SU-DHL-6 (cell line): ENCODE measurements at regions not wholly inside any gene's neighbourhood (a gene's known extent, or its start where the extent isn't known, plus 50 kb on each side); places are given as distances from the start of the nearest gene placed in this dataset.

Experiments
- H2AFZ ChIP-seq: fragments of 200-600 bp; sonication (generic); 2 replicates; pipeline ENCODE4 v1.6.1; 2014; ENCODE audit warnings: low read depth, mild to moderate bottlenecking, moderate library complexity, mixed read lengths, antibody characterized with exemption, low read length; ENCODE audit not compliant: severe bottlenecking
- H3F3A ChIP-seq: fragments of 200-600 bp; shearing (Covaris generic); 2 replicates; pipeline ENCODE4 v1.6.0; 2016; ENCODE audit warnings: antibody characterized with exemption, mild to moderate bottlenecking; ENCODE audit not compliant: insufficient read depth
- H3K27ac ChIP-seq: fragments of 200-600 bp; sonication (generic); 2 replicates; pipeline ENCODE4 v1.5.1; 2016; ENCODE audit warnings: low read depth, mild to moderate bottlenecking, low read length, moderate library complexity, mixed read lengths
- H3K27me3 ChIP-seq: fragments of 200-600 bp; sonication (generic), shearing (Covaris generic); 2 replicates; pipeline ENCODE4 v1.6.0; 2014; ENCODE audit warnings: mild to moderate bottlenecking, low read length
- H3K36me3 ChIP-seq: fragments of 200-600 bp; sonication (generic); 2 replicates; pipeline ENCODE4 v1.6.1; 2014; ENCODE audit warnings: mild to moderate bottlenecking, low read length, mixed read lengths
- H3K4me2 ChIP-seq: fragments of 300-600, 200-600 bp; shearing (Covaris generic), sonication (generic); 2 replicates; pipeline ENCODE4 v1.6.0; 2014; ENCODE audit warnings: low read length, low read depth, mild to moderate bottlenecking; ENCODE audit not compliant: poor library complexity, severe bottlenecking
- H3K4me3 ChIP-seq: fragments of 200-600 bp; sonication (generic); 2 replicates; pipeline ENCODE4 v1.5.1; 2014; ENCODE audit warnings: antibody characterized with exemption, low read length, mild to moderate bottlenecking, mixed read lengths; ENCODE audit not compliant: insufficient read depth, poor library complexity, severe bottlenecking
- H3K79me2 ChIP-seq: fragments of 200-600 bp; sonication (generic); 2 replicates; pipeline ENCODE4 v1.6.1; 2014; ENCODE audit warnings: mild to moderate bottlenecking, low read length, moderate library complexity; ENCODE audit not compliant: insufficient read depth
- H3K9ac ChIP-seq: fragments of 200-600 bp; sonication (generic); 2 replicates; pipeline ENCODE4 v1.7.0; 2014; ENCODE audit warnings: mild to moderate bottlenecking, low read length
- H3K9me2 ChIP-seq: fragments of 200-600 bp; sonication (generic); replicated peaks from 2 replicates; pipeline ENCODE4 v1.6.1; 2014; ENCODE audit warnings: low read length; ENCODE audit not compliant: insufficient read depth
- H3K9me3 ChIP-seq: fragments of 200-600 bp; sonication (generic); 2 replicates; pipeline ENCODE4 v1.6.1; 2014; ENCODE audit warnings: low read length, mixed read lengths; ENCODE audit not compliant: insufficient read depth
- H4K20me1 ChIP-seq: fragments of 200-600 bp; sonication (generic); 2 replicates; pipeline ENCODE4 v1.6.1; 2014; ENCODE audit warnings: low read depth, mild to moderate bottlenecking, antibody characterized with exemption, low read length, moderate library complexity, mixed read lengths
- EZH2phosphoT487 ChIP-seq: fragments of 200-600 bp; sonication (generic), shearing (Covaris generic); conservative IDR thresholded peaks from 2 replicates; pipeline ENCODE4 v1.6.1; 2018; ENCODE audit warnings: mild to moderate bottlenecking, antibody characterized with exemption, low read length, moderate library complexity, mixed read lengths
- TF ChIP-seq, protein P1 (sequence below): fragments of 200-600 bp; sonication (generic); IDR thresholded peaks from one replicate; pipeline ENCODE4 v1.5.1; 2017; ENCODE audit warnings: antibody characterized with exemption, mild to moderate bottlenecking, low read length, moderate library complexity; ENCODE audit not compliant: insufficient read depth, poor library complexity, severe bottlenecking

DNA sequence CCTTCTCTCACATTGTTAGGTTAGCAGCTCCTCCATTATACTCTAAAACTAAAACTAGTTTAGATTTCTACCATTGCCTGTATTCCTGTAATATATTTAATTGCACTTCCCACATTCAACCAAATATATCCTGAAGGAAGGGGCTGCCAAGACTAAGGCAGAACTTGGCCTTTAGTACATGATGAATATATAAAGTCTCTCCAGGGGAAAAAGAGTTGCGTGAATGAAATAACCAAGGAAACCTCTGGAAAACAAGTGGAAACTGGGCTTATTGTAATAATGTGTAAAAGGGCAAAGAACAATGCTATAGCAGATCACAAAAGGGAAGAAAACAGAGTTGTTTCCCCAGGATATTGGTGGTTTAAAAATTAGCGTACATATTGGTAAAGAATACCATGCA is 1012.5 kb upstream of the PRMT6 start:
- Histone ChIP-seq H3K9me3 (peaks cover 9% of the 10 kb centered on the region; the same call in 1 of the 2 replicates), H3K27ac (no peak overlapping the region), H4K20me1 (no peaks in the 10 kb centered on the region), H3K79me2 (no peaks in the 10 kb centered on the region), H3K9me2 (no peaks in the 10 kb centered on the region), H3K4me3 (no peak overlapping the region), H3K9ac (no peak overlapping the region), H3K36me3 (no peaks in the 10 kb centered on the region), H3K27me3 (no peaks in the 10 kb centered on the region), H3K4me2 (no peak overlapping the region), H2AFZ (no peak overlapping the region), H3F3A (no peaks in the 10 kb centered on the region)
- TF ChIP-seq, protein P1, sequence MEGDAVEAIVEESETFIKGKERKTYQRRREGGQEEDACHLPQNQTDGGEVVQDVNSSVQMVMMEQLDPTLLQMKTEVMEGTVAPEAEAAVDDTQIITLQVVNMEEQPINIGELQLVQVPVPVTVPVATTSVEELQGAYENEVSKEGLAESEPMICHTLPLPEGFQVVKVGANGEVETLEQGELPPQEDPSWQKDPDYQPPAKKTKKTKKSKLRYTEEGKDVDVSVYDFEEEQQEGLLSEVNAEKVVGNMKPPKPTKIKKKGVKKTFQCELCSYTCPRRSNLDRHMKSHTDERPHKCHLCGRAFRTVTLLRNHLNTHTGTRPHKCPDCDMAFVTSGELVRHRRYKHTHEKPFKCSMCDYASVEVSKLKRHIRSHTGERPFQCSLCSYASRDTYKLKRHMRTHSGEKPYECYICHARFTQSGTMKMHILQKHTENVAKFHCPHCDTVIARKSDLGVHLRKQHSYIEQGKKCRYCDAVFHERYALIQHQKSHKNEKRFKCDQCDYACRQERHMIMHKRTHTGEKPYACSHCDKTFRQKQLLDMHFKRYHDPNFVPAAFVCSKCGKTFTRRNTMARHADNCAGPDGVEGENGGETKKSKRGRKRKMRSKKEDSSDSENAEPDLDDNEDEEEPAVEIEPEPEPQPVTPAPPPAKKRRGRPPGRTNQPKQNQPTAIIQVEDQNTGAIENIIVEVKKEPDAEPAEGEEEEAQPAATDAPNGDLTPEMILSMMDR: no peak
- no peak for TF ChIP-seq EZH2phosphoT487

DNA sequence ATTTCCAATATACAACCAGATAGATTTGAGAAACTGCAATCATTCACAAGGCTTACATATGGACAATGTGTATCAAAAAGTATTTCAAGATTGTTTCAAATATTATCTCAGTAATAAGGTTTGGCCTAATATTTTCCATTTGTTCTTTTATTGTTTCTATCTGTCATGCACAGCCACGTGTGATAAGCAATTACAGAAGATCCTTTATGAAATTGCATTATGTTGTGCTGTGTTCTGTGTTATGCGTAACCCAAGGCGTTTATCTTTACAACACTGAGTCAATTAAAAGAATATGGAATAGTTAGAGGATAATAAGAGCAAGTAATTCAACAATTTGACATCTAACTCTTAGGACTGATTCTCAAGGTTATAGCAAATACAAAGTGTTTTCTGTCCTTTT is 1009.3 kb upstream of the PRMT6 start:
- no peak for TF ChIP-seq EZH2phosphoT487
- TF ChIP-seq, protein P1: no peak

DNA sequence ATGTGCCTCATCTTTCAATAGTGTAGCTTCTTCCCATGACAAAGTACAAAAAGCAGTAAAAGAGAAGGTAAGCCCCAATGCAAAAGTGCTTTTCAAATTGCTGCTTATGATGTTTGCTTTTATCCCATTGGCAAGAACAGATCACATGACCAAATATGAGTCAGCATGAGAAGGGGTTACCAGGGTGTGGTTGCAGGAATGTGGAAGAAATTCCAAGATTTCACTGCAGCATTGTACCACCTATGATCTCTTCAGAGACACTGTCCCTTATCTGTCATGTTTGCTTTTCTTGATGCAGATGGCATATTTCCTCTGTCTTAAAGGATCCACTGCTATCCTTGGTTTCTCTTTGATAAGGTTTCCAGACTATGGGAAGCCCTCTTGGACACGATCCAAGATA is 1006.9 kb upstream of the PRMT6 start:
- Histone ChIP-seq H3K79me2 (no peaks in the 10 kb centered on the region), H4K20me1 (no peaks in the 10 kb centered on the region), H3K4me3 (no peak overlapping the region), H3K9me2 (no peaks in the 10 kb centered on the region), H3K27ac (no peak overlapping the region), H2AFZ (no peak overlapping the region), H3F3A (no peaks in the 10 kb centered on the region), H3K4me2 (no peak overlapping the region), H3K9ac (no peak overlapping the region), H3K27me3 (no peaks in the 10 kb centered on the region), H3K9me3 (no peaks in the 10 kb centered on the region), H3K36me3 (no peaks in the 10 kb centered on the region)
- TF ChIP-seq EZH2phosphoT487: no peak
- TF ChIP-seq, protein P1: no peak

More for the DNA sequence above, 1009.3 kb upstream of the PRMT6 start:
- Histone ChIP-seq H2AFZ (no peak overlapping the region), H3K9me2 (no peaks in the 10 kb centered on the region), H3K4me2 (no peak overlapping the region), H3K79me2 (no peaks in the 10 kb centered on the region), H3K36me3 (no peaks in the 10 kb centered on the region), H3K27me3 (no peaks in the 10 kb centered on the region), H3K27ac (no peak overlapping the region), H3K9me3 (peaks cover 4% of the 10 kb centered on the region; the same call in 1 of the 2 replicates), H4K20me1 (no peaks in the 10 kb centered on the region), H3F3A (no peaks in the 10 kb centered on the region), H3K4me3 (no peak overlapping the region), H3K9ac (no peak overlapping the region)
